WTC11 (cell line): ENCODE measurements at regions not wholly inside any gene's neighbourhood (a gene's known extent, or its start where the extent isn't known, plus 50 kb on each side); places are given as distances from the start of the nearest gene placed in this dataset.

ENCODE experiments used
- CBFB ChIP-seq: sonication (generic); formaldehyde crosslinking; IDR thresholded peaks from 2 replicates; pipeline ENCODE4 v1.8.1; 2022; ENCODE audit warnings: mild to moderate bottlenecking, low read depth, missing genetic modification reagents
- NR1H2 ChIP-seq: sonication (generic); formaldehyde crosslinking; IDR thresholded peaks from 2 replicates; pipeline ENCODE4 v1.9.0; 2021; ENCODE audit warnings: mild to moderate bottlenecking, moderate library complexity, missing genetic modification reagents
- NR3C1 ChIP-seq: sonication (generic); formaldehyde crosslinking; conservative IDR thresholded peaks from 2 replicates; pipeline ENCODE4 v1.8.1; 2023; ENCODE audit warnings: low read depth, mild to moderate bottlenecking, missing genetic modification reagents
- TF ChIP-seq, protein P1 (sequence below): sonication (generic); formaldehyde crosslinking; IDR thresholded peaks from 2 replicates; pipeline ENCODE4 v1.8.1; 2023; ENCODE audit warnings: mild to moderate bottlenecking, missing genetic modification reagents
- TF ChIP-seq, protein P2 (sequence below): fragments of 200-600 bp; IDR thresholded peaks from 2 replicates; pipeline ENCODE4 v1.8.0; 2022; ENCODE audit warnings: antibody characterized with exemption
- TF ChIP-seq, protein P3 (sequence below): fragments of 250-450 bp; sonication (Bioruptor Pico); IDR thresholded peaks from 2 replicates; pipeline ENCODE4 v2.1.2; 2022; ENCODE audit warnings: mild to moderate bottlenecking, moderate library complexity
- TF ChIP-seq, protein P4 (sequence below): sonication (generic); formaldehyde crosslinking; IDR thresholded peaks from 2 replicates; pipeline ENCODE4 v1.8.1; 2023; ENCODE audit warnings: mild to moderate bottlenecking, missing genetic modification reagents, moderate library complexity

DNA sequence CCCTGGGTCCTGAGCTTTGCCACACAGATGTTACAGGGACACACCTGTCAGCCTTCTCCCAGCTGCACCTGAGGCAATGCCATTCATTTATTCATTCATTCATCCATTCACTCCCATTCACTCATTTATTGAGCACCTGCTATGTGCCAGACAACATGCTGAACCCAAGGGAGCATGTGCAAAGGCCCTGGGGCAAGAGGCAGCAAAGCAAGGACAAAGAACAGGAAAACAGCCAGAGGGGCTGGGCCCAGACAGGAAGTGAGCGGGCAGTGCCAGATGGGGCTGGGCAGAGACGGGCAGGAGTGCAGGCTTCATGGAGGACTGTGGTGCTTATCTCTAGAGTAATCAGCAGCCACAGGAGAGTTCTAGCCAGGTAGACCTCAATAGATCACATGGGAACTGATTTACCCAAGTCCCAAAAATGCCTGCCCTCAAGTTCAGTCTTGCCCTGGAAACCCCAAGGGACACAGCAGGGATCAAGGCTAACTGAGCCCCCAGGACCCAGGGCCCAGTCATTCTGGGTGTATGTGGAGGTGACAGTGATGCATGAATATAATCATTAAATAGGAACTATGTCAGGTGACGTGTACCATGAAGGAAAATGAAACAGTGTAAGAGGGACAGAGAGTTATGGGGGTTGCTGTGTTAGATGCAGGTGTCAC, 530.3 kb downstream of the MATN1 start:
- no peak for TF ChIP-seq NR1H2 (CRISPR knock-in tag)
- TF ChIP-seq, protein P1, sequence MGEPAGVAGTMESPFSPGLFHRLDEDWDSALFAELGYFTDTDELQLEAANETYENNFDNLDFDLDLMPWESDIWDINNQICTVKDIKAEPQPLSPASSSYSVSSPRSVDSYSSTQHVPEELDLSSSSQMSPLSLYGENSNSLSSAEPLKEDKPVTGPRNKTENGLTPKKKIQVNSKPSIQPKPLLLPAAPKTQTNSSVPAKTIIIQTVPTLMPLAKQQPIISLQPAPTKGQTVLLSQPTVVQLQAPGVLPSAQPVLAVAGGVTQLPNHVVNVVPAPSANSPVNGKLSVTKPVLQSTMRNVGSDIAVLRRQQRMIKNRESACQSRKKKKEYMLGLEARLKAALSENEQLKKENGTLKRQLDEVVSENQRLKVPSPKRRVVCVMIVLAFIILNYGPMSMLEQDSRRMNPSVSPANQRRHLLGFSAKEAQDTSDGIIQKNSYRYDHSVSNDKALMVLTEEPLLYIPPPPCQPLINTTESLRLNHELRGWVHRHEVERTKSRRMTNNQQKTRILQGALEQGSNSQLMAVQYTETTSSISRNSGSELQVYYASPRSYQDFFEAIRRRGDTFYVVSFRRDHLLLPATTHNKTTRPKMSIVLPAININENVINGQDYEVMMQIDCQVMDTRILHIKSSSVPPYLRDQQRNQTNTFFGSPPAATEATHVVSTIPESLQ (CRISPR knock-in tag) = no peak
- TF ChIP-seq, protein P2, sequence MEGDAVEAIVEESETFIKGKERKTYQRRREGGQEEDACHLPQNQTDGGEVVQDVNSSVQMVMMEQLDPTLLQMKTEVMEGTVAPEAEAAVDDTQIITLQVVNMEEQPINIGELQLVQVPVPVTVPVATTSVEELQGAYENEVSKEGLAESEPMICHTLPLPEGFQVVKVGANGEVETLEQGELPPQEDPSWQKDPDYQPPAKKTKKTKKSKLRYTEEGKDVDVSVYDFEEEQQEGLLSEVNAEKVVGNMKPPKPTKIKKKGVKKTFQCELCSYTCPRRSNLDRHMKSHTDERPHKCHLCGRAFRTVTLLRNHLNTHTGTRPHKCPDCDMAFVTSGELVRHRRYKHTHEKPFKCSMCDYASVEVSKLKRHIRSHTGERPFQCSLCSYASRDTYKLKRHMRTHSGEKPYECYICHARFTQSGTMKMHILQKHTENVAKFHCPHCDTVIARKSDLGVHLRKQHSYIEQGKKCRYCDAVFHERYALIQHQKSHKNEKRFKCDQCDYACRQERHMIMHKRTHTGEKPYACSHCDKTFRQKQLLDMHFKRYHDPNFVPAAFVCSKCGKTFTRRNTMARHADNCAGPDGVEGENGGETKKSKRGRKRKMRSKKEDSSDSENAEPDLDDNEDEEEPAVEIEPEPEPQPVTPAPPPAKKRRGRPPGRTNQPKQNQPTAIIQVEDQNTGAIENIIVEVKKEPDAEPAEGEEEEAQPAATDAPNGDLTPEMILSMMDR = no peak
- TF ChIP-seq, protein P3, sequence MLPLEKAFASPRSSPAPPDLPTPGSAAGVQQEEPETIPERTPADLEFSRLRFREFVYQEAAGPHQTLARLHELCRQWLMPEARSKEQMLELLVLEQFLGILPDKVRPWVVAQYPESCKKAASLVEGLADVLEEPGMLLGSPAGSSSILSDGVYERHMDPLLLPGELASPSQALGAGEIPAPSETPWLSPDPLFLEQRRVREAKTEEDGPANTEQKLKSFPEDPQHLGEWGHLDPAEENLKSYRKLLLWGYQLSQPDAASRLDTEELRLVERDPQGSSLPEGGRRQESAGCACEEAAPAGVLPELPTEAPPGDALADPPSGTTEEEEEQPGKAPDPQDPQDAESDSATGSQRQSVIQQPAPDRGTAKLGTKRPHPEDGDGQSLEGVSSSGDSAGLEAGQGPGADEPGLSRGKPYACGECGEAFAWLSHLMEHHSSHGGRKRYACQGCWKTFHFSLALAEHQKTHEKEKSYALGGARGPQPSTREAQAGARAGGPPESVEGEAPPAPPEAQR (CRISPR knock-in tag) = no peak
- TF ChIP-seq NR3C1 (CRISPR knock-in tag) = no peak
- TF ChIP-seq, protein P4, sequence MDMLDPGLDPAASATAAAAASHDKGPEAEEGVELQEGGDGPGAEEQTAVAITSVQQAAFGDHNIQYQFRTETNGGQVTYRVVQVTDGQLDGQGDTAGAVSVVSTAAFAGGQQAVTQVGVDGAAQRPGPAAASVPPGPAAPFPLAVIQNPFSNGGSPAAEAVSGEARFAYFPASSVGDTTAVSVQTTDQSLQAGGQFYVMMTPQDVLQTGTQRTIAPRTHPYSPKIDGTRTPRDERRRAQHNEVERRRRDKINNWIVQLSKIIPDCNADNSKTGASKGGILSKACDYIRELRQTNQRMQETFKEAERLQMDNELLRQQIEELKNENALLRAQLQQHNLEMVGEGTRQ (CRISPR knock-in tag) = no peak
- no peak for TF ChIP-seq CBFB (CRISPR knock-in tag)
